OCI-LY3 (cell line): ENCODE measurements at regions not wholly inside any gene's neighbourhood (a gene's known extent, or its start where the extent isn't known, plus 50 kb on each side); places are given as distances from the start of the nearest gene placed in this dataset.

ENCODE experiments used
- CTCF ChIP-seq: fragments of 200-600, 300-600 bp; sonication (generic); IDR thresholded peaks from 2 replicates; pipeline ENCODE4 v1.5.1; 2014; ENCODE audit warnings: antibody characterized with exemption, low read length, low read depth
- EZH2phosphoT487 ChIP-seq: fragments of 200-600 bp; shearing (Covaris generic); IDR thresholded peaks from 2 replicates; pipeline ENCODE4 v1.6.1; 2018; ENCODE audit warnings: antibody characterized with exemption, mixed run types, low read depth

GRCh38 chr3:124268355-124268754, 276.4 kb upstream of the ROPN1 start:
- TF ChIP-seq CTCF = no peak
- TF ChIP-seq EZH2phosphoT487 = no peak
